ENCODE measurements at regions not wholly inside any gene's neighbourhood (a gene's known extent, or its start where the extent isn't known, plus 50 kb on each side); places are given as distances from the start of the nearest gene placed in this dataset.

- no peak for DNase-seq (ENCODE audit: low read depth in 1 of 2, low spot score in 1 of 2)
- H3K27ac ChIP-seq (replicated peaks) = no peak overlapping the region
- no peak overlapping the region for H3K4me3 ChIP-seq (replicated peaks; ENCODE audit: insufficient read depth, low read length)
- H3K27me3 ChIP-seq (ENCODE audit: insufficient read depth, poor library complexity, severe bottlenecking) = no peaks in the 10 kb centered on the region
- no peak for TF ChIP-seq GABPA (IDR thresholded peaks at IDR 0.05; ENCODE audit: low read depth)
- no peak for TF ChIP-seq POLR2AphosphoS5 (IDR thresholded peaks at IDR 0.05; ENCODE audit: low read depth)
- TF ChIP-seq REST (IDR thresholded peaks at IDR 0.05; ENCODE audit: insufficient replicate concordance, low read depth) = no peak
- no peak for TF ChIP-seq SPI1 (IDR thresholded peaks at IDR 0.05; ENCODE audit: borderline replicate concordance, low read depth)
- no peak for TF ChIP-seq CTCF (IDR thresholded peaks at IDR 0.05; ENCODE audit: insufficient read depth, low read length)
These were observed 250.2 kb upstream of the REG3G start for GRCh38 chr2:78775291-78775690.

- no peak overlapping the region for H3K4me3 ChIP-seq (replicated peaks; ENCODE audit: insufficient read depth, low read length)
- H3K27me3 ChIP-seq (ENCODE audit: insufficient read depth, poor library complexity, severe bottlenecking) = no peaks in the 10 kb centered on the region
- H3K27ac ChIP-seq (replicated peaks) = no peak overlapping the region
- DNase-seq (ENCODE audit: low read depth in 1 of 2, low spot score in 1 of 2) = no peak
- TF ChIP-seq GABPA (IDR thresholded peaks at IDR 0.05; ENCODE audit: low read depth) (no peak), POLR2AphosphoS5 (IDR thresholded peaks at IDR 0.05; ENCODE audit: low read depth) (no peak), SPI1 (IDR thresholded peaks at IDR 0.05; ENCODE audit: borderline replicate concordance, low read depth) (no peak), CTCF (IDR thresholded peaks at IDR 0.05; ENCODE audit: insufficient read depth, low read length) (no peak), REST (IDR thresholded peaks at IDR 0.05; ENCODE audit: insufficient replicate concordance, low read depth) (no peak)
These were observed 246.6 kb upstream of the REG3G start for GRCh38 chr2:78778756-78779510.

- TF ChIP-seq REST (IDR thresholded peaks at IDR 0.05; ENCODE audit: insufficient replicate concordance, low read depth) (no peak), CTCF (IDR thresholded peaks at IDR 0.05; ENCODE audit: insufficient read depth, low read length) (no peak)
- Histone ChIP-seq H3K4me3 (replicated peaks; ENCODE audit: insufficient read depth, low read length) (no peak overlapping the region), H3K27ac (replicated peaks) (no peak overlapping the region), H3K27me3 (ENCODE audit: insufficient read depth, poor library complexity, severe bottlenecking) (no peaks in the 10 kb centered on the region)
- no peak for DNase-seq (ENCODE audit: low read depth in 1 of 2, low spot score in 1 of 2)
These were observed 245.7 kb upstream of the REG3G start for GRCh38 chr2:78779761-78780160.
